ENCODE measurements at regions not wholly inside any gene's neighbourhood (a gene's known extent, or its start where the extent isn't known, plus 50 kb on each side); places are given as distances from the start of the nearest gene placed in this dataset.

GRCh38 chr3:144151983-144152382 is 180.4 kb downstream of the DIPK2A start:
- H3K9me3 ChIP-seq (ENCODE audit: control insufficient read depth, insufficient read depth, low read length), result no peaks in the 10 kb centered on the region
- CTCF ChIA-PET, result no interaction called here
- TF ChIP-seq CTCF (IDR thresholded peaks at IDR 0.05; ENCODE audit: low read depth, low read length), result no peak

GRCh38 chr3:144160627-144161026 is 189.0 kb downstream of the DIPK2A start:
- no peaks in the 10 kb centered on the region for H3K27me3 ChIP-seq (ENCODE audit: control insufficient read depth, insufficient read depth, low read length)
- TF ChIP-seq CTCF (IDR thresholded peaks at IDR 0.05; ENCODE audit: low read depth, low read length), result no peak
- H3K4me3 ChIP-seq (ENCODE audit: low read depth, low read length), result no peak overlapping the region
- no peaks in the 10 kb centered on the region for H3K9me3 ChIP-seq (ENCODE audit: control insufficient read depth, insufficient read depth, low read length)
- CTCF ChIA-PET, result no interaction called here
- no peak overlapping the region for H3K27ac ChIP-seq (ENCODE audit: low read depth, low read length)
- POLR2A ChIA-PET, result no interaction called here
- DNase-seq (ENCODE audit: low read depth, low spot score), result no peak

More at GRCh38 chr3:144151983-144152382, 180.4 kb downstream of the DIPK2A start:
- DNase-seq (ENCODE audit: low read depth, low spot score), result no peak
- Histone ChIP-seq H3K4me3 (ENCODE audit: low read depth, low read length) (no peak overlapping the region), H3K27ac (ENCODE audit: low read depth, low read length) (no peak overlapping the region), H3K27me3 (ENCODE audit: control insufficient read depth, insufficient read depth, low read length) (no peaks in the 10 kb centered on the region)
- POLR2A ChIA-PET, result interaction anchor here (0.6 kb wide), 1 partner anchor 162 kb away, joined by 3 read pairs; no protein-coding TSS in a partner anchor

- Histone ChIP-seq H3K9me3 (ENCODE audit: control insufficient read depth, insufficient read depth, low read length) (no peaks in the 10 kb centered on the region), H3K27me3 (ENCODE audit: control insufficient read depth, insufficient read depth, low read length) (no peaks in the 10 kb centered on the region), H3K27ac (ENCODE audit: low read depth, low read length) (no peak overlapping the region), H3K4me3 (ENCODE audit: low read depth, low read length) (no peak overlapping the region)
- peak; percentile 71 for DNase-seq (ENCODE audit: low read depth, low spot score)
- POLR2A ChIA-PET, result interaction anchor here (1.0 kb wide), 1 partner anchor 190 kb away, joined by 4 read pairs; the partner anchor contains the start of gene DIPK2A
- CTCF ChIA-PET, result interaction anchor here (0.5 to 1.1 kb wide), 2 partner anchors 186 to 255 kb away, joined by 3 to 4 read pairs; no protein-coding TSS in a partner anchor
- TF ChIP-seq CTCF (IDR thresholded peaks at IDR 0.05; ENCODE audit: low read depth, low read length), result no peak
Observed at GRCh38 chr3:144162042-144162441, 190.4 kb downstream of the DIPK2A start.

- DNase-seq (ENCODE audit: low read depth, low spot score), result no peak
- H3K27me3 ChIP-seq (ENCODE audit: control insufficient read depth, insufficient read depth, low read length), result no peaks in the 10 kb centered on the region
- no peak overlapping the region for H3K4me3 ChIP-seq (ENCODE audit: low read depth, low read length)
- POLR2A ChIA-PET, result no interaction called here
- TF ChIP-seq CTCF (IDR thresholded peaks at IDR 0.05; ENCODE audit: low read depth, low read length), result no peak
- CTCF ChIA-PET, result no interaction called here
- H3K9me3 ChIP-seq (ENCODE audit: control insufficient read depth, insufficient read depth, low read length), result no peaks in the 10 kb centered on the region
- no peak overlapping the region for H3K27ac ChIP-seq (ENCODE audit: low read depth, low read length)
Observed at GRCh38 chr3:144164352-144164751, 192.7 kb downstream of the DIPK2A start.

- ChIA-PET CTCF (no interaction called here), POLR2A (no interaction called here)
- no peak for TF ChIP-seq CTCF (IDR thresholded peaks at IDR 0.05; ENCODE audit: low read depth, low read length)
- H3K27ac ChIP-seq (ENCODE audit: low read depth, low read length), result no peak overlapping the region
- no peak for DNase-seq (ENCODE audit: low read depth, low spot score)
- no peak overlapping the region for H3K4me3 ChIP-seq (ENCODE audit: low read depth, low read length)
- H3K9me3 ChIP-seq (ENCODE audit: control insufficient read depth, insufficient read depth, low read length), result no peaks in the 10 kb centered on the region
- no peaks in the 10 kb centered on the region for H3K27me3 ChIP-seq (ENCODE audit: control insufficient read depth, insufficient read depth, low read length)
Observed at GRCh38 chr3:144165482-144165881, 193.9 kb downstream of the DIPK2A start.
